ENCODE measurements at regions not wholly inside any gene's neighbourhood (a gene's known extent, or its start where the extent isn't known, plus 50 kb on each side); places are given as distances from the start of the nearest gene placed in this dataset.

DNA sequence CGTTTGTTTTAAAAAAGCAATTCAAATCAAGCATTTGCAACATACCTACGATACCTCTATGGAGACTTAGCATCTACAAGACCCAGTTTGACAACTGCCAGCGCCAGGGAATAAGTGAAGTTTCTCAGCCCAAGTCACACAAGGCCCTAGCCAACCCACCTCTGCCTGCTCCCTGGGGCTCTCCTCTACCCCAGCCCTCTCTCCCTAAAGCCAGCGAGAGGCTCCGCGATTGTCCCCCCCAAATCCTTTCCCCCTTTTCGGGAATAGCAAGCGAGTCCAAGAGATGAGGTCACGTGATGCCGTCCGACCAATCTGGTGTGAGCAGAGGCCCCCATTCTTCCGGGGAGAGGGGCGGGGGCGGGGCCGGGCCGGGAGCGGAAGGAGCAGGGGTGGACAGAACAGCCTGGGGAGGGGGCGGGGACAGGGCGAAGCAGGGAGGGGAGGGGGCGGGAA is 102.2 kb upstream of the RAB6C start:
- Histone ChIP-seq H3K9ac (peak overlapping the region; percentile 59), H3K4me1 (ENCODE audit: control insufficient read depth in 1 of 2, insufficient read depth in 2 of 2, low read depth in 1 of 2, low read length in 1 of 2) (peaks cover 0 to 13% of the 10 kb centered on the region in 2 experiments; a peak in 1 of 4 replicates), H4K20me1 (ENCODE audit: insufficient read depth) (no peaks in the 10 kb centered on the region), H3K9me3 (no peaks in the 10 kb centered on the region), H2AFZ (ENCODE audit: low read depth) (peak overlapping the region; percentile 93; the same call in 1 of the 2 replicates), H3K36me3 (replicated peaks in 1 of 2; ENCODE audit: control insufficient read depth in 1 of 2, insufficient read depth in 2 of 2, low read length in 1 of 2) (no peaks in the 10 kb centered on the region), H3K27me3 (ENCODE audit: insufficient read depth) (no peaks in the 10 kb centered on the region), H3K4me3 (ENCODE audit: low read depth in 2 of 2, low read length in 1 of 2) (peak overlapping the region; percentile 72 to 80), H3K4me2 (peak overlapping the region; percentile 93), H3F3A (replicated peaks; ENCODE audit: insufficient read depth) (no peaks in the 10 kb centered on the region), H3K79me2 (ENCODE audit: insufficient read depth) (no peaks in the 10 kb centered on the region), H3K27ac (ENCODE audit: low read depth in 2 of 2, low read length in 1 of 2) (peak overlapping the region in 1 of 2 experiments; percentile 86; a peak in 2 of 4 replicates), H3K9me2 (no peaks in the 10 kb centered on the region)
- DNase-seq = peak; percentile 98
- ChIA-PET CTCF (interaction anchor here (1.0 to 1.2 kb wide), 3 partner anchors 25 to 28 kb away, joined by 3 to 4 read pairs (median 3); no protein-coding TSS in a partner anchor), POLR2A (no interaction called here)
- 2% methylated on average over 12 of the region's 20 CpGs for WGBS (ENCODE audit: low lambda C conversion rate)
- TF ChIP-seq GABPA (IDR thresholded peaks at IDR 0.05; ENCODE audit: low read depth) (peak; percentile 53), USF2 (IDR thresholded peaks at IDR 0.05; ENCODE audit: borderline replicate concordance, low read depth, low read length) (peak; percentile 69), NFIC (IDR thresholded peaks at IDR 0.05; ENCODE audit: borderline replicate concordance) (peak; percentile 20; the same call in 1 of the 2 replicates), RFX5 (IDR thresholded peaks at IDR 0.05; ENCODE audit: low read length) (no peak), CHD2 (IDR thresholded peaks at IDR 0.05; ENCODE audit: low read length, partially characterized antibody) (peak; percentile 39), ELF1 (IDR thresholded peaks at IDR 0.05) (peak; percentile 62), TAF1 (IDR thresholded peaks at IDR 0.05; ENCODE audit: borderline replicate concordance, low read depth, low read length) (0 out of 2 replicates have a peak, but pooled peaks have one; percentile 28), POLR2AphosphoS5 (IDR thresholded peaks at IDR 0.05; ENCODE audit: low read depth, low read length) (0 out of 2 replicates have a peak, but pooled peaks have one; percentile 21), EZH2phosphoT487 (IDR thresholded peaks at IDR 0.05; ENCODE audit: borderline replicate concordance, low read depth) (no peak), MEF2A (IDR thresholded peaks at IDR 0.05; ENCODE audit: borderline replicate concordance, low read depth) (no peak)
- TF ChIP-seq, protein P1, sequence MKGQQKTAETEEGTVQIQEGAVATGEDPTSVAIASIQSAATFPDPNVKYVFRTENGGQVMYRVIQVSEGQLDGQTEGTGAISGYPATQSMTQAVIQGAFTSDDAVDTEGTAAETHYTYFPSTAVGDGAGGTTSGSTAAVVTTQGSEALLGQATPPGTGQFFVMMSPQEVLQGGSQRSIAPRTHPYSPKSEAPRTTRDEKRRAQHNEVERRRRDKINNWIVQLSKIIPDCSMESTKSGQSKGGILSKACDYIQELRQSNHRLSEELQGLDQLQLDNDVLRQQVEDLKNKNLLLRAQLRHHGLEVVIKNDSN (IDR thresholded peaks at IDR 0.05; ENCODE audit: borderline replicate concordance, low read depth) = peak; percentile 94

DNA sequence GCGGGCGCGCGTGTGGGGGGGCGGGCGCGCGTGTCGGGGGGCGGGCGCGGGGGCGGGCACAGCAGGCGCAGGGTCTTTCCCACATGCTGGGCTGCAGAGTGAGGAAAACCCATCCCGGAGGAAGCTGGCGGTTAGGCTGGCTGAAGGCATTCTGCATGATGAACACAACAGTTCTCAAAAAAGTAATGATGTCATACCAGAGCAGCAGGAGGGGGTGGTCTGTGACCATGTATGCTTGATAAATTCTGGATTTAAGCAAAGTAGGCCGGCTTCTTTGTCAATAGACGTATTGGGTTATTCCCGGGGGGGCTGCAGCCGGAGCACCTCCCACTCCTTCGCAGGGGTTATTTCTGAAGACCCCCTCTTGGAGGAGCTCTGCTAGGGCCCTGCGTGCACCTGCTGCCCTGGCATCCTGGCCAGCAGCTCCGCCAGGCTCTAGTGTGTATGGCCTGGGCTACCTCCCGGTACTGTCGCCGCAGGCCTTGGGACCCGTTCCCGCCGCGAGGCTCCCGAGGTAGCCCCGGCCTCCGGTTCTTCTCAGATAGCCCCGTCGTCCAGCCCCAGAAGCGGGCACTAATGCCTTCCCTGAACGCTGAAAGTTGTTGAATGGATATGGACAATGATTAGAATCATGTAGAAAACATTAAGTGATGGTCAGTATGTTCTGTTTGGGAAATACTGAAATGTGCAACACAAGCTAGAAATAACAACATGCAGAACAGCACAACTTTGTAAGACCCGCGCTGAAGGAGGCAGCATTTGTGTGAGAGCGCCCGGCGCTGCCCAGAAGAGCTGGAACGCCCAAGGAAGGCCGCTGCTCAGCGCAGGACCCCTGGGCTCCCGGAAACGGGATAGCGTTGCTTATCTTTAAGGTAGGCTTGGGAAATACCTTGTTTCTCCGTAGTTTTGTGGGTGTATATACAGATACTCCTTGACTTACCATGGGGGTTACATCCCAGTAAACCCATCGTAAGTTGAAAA is 101.4 kb upstream of the RAB6C start:
- Histone ChIP-seq H2AFZ (ENCODE audit: low read depth) (peak overlapping the region; percentile 79; the same call in 1 of the 2 replicates), H3F3A (replicated peaks; ENCODE audit: insufficient read depth) (no peaks in the 10 kb centered on the region), H3K9me2 (no peaks in the 10 kb centered on the region), H3K9me3 (no peaks in the 10 kb centered on the region), H3K36me3 (replicated peaks in 1 of 2; ENCODE audit: control insufficient read depth in 1 of 2, insufficient read depth in 2 of 2, low read length in 1 of 2) (no peaks in the 10 kb centered on the region), H4K20me1 (ENCODE audit: insufficient read depth) (no peaks in the 10 kb centered on the region), H3K9ac (no peak overlapping the region), H3K27me3 (ENCODE audit: insufficient read depth) (no peaks in the 10 kb centered on the region), H3K4me2 (peak overlapping the region; percentile 78), H3K4me3 (ENCODE audit: low read depth in 2 of 2, low read length in 1 of 2) (peak overlapping the region; percentile 52 to 57), H3K27ac (ENCODE audit: low read depth in 2 of 2, low read length in 1 of 2) (peak overlapping the region in 1 of 2 experiments; percentile 71; a peak in 2 of 4 replicates), H3K79me2 (ENCODE audit: insufficient read depth) (no peaks in the 10 kb centered on the region), H3K4me1 (ENCODE audit: control insufficient read depth in 1 of 2, insufficient read depth in 2 of 2, low read depth in 1 of 2, low read length in 1 of 2) (peaks cover 0 to 13% of the 10 kb centered on the region in 2 experiments; a peak in 1 of 4 replicates)
- DNase-seq = no peak
- ChIA-PET CTCF (interaction anchor here (0.7 to 1.5 kb wide), 3 partner anchors 22 to 51 kb away, joined by 3 to 11 read pairs (median 4); no protein-coding TSS in a partner anchor), POLR2A (interaction anchor here (0.8 kb wide), 1 partner anchor 52 kb away, joined by 4 read pairs; no protein-coding TSS in a partner anchor)
- WGBS (ENCODE audit: low lambda C conversion rate) = 50% methylated on average over 29 of the region's 50 CpGs
- TF ChIP-seq YY1 (IDR thresholded peaks at IDR 0.05; ENCODE audit: low read depth) = no peak
- TF ChIP-seq GABPA (IDR thresholded peaks at IDR 0.05; ENCODE audit: low read depth) = no peak; the same call in 1 of the 2 replicates
- TF ChIP-seq, protein P2, sequence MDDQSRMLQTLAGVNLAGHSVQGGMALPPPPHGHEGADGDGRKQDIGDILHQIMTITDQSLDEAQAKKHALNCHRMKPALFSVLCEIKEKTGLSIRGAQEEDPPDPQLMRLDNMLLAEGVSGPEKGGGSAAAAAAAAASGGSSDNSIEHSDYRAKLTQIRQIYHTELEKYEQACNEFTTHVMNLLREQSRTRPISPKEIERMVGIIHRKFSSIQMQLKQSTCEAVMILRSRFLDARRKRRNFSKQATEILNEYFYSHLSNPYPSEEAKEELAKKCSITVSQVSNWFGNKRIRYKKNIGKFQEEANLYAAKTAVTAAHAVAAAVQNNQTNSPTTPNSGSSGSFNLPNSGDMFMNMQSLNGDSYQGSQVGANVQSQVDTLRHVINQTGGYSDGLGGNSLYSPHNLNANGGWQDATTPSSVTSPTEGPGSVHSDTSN (IDR thresholded peaks at IDR 0.05) = no peak
- no peak for TF ChIP-seq EP300 (IDR thresholded peaks at IDR 0.05; ENCODE audit: borderline replicate concordance in 1 of 2, low read depth in 1 of 2, low read length in 1 of 2)
- TF ChIP-seq USF2 (IDR thresholded peaks at IDR 0.05; ENCODE audit: borderline replicate concordance, low read depth, low read length) = no peak
- no peak for TF ChIP-seq GATA2 (CRISPR knock-in tag; IDR thresholded peaks at IDR 0.05)
- TF ChIP-seq RCOR1 (IDR thresholded peaks at IDR 0.05; ENCODE audit: low read length) = no peak
- TF ChIP-seq CTCF (IDR thresholded peaks at IDR 0.05) = no peak
- TF ChIP-seq NFIC (IDR thresholded peaks at IDR 0.05; ENCODE audit: borderline replicate concordance) = no peak

All from SK-N-SH (cell line).